Ectodermal cell (in vitro differentiated cells): ENCODE measurements at regions not wholly inside any gene's neighbourhood (a gene's known extent, or its start where the extent isn't known, plus 50 kb on each side); places are given as distances from the start of the nearest gene placed in this dataset.

ENCODE experiments used
- H3K27ac ChIP-seq: 2 replicates; pipeline ENCODE4 v1.7.0; 2013; ENCODE audit warnings: mild to moderate bottlenecking, low read depth, low read length; ENCODE audit not compliant: insufficient read depth, poor library complexity, severe bottlenecking
- H3K27me3 ChIP-seq: 2 replicates; pipeline ENCODE4 v1.7.0; 2013; ENCODE audit warnings: mild to moderate bottlenecking, low read length; ENCODE audit not compliant: insufficient read depth, control insufficient read depth, poor library complexity, severe bottlenecking
- H3K36me3 ChIP-seq: one replicate; pipeline ENCODE4 v1.7.0; 2013; ENCODE audit warnings: low read length; ENCODE audit not compliant: control insufficient read depth, insufficient read depth
- H3K4me1 ChIP-seq: one replicate; pipeline ENCODE4 v1.7.0; 2013; ENCODE audit warnings: low read length; ENCODE audit not compliant: control insufficient read depth, insufficient read depth
- H3K4me3 ChIP-seq: 2 replicates; pipeline ENCODE4 v1.7.0; 2013; ENCODE audit warnings: low read depth, low read length, control low read depth; ENCODE audit not compliant: insufficient read depth
- H3K9me3 ChIP-seq: 2 replicates; pipeline ENCODE4 v1.7.0; 2013; ENCODE audit warnings: mild to moderate bottlenecking, low read length, moderate library complexity; ENCODE audit not compliant: control insufficient read depth
- WGBS, 2 experiments: methylation state at CpG; one replicate each; pipeline ENCODE4 v1.1.7; 2013; ENCODE audit warnings: missing lambda C conversion rate in 2 of 2; 5-methylcytosine and 5-hydroxymethylcytosine counted together

DNA sequence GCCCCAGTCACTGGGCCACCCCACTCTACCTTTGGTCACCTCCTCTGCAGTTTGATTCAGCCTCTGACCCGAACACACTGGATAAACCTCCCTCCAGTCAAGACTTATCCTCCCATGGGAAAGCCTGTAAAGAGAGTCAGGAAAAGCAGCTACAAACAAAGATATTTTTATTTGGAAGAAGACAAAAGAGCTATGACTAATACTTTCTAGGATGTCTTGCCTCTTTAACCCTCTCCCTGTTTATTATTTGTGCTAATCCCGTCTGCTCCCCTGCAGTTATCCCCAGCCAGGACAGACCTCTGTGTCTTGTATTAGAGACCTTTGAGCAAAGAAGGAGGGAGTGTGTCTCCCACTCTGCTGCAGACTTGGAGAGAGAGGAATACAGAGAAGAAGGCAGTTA, 178.3 kb downstream of the EFNB2 start:
- Histone ChIP-seq H3K27ac (no peak overlapping the region), H3K4me1 (peaks cover 9% of the 10 kb centered on the region), H3K4me3 (no peak overlapping the region), H3K27me3 (no peaks in the 10 kb centered on the region), H3K36me3 (no peaks in the 10 kb centered on the region), H3K9me3 (no peaks in the 10 kb centered on the region)
- WGBS, 2 experiments: 52 to 56% methylated on average over 2 of the region's 2 CpGs

GRCh38 chr13:106355866-106356265, 179.6 kb downstream of the EFNB2 start:
- Histone ChIP-seq H3K4me3 (no peak overlapping the region), H3K9me3 (no peaks in the 10 kb centered on the region), H3K27ac (no peak overlapping the region), H3K4me1 (peaks cover 11% of the 10 kb centered on the region), H3K36me3 (no peaks in the 10 kb centered on the region), H3K27me3 (no peaks in the 10 kb centered on the region)
- WGBS, 2 experiments: 93 to 97% methylated on average over 6 of the region's 6 CpGs

GRCh38 chr13:106354961-106355360, 180.5 kb downstream of the EFNB2 start:
- no peak overlapping the region for H3K27ac ChIP-seq
- WGBS, 2 experiments: 82 to 84% methylated on average over 3 of the region's 3 CpGs
- H3K4me1 ChIP-seq: peaks cover 18% of the 10 kb centered on the region

DNA sequence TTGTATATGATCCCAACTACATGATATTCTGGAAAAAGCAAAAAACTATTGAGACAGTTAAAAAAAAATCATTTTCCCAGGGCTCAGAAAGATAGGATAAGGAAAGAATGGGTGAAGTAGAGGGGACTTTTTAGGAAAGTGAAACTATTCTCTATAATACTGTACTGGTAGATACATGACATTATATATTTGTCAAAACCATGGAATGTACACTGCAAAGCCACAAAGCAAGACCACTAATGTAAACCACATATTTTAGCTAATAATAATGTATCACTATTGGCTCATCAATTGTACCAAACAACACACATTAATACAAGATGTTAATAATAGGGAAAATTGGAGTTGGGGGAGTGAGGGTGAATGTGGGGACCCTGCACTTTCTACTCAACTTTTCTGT, 182.6 kb downstream of the EFNB2 start:
- no peaks in the 10 kb centered on the region for H3K36me3 ChIP-seq
- H3K27ac ChIP-seq: no peak overlapping the region

More at GRCh38 chr13:106354961-106355360, 180.5 kb downstream of the EFNB2 start:
- Histone ChIP-seq H3K27me3 (peaks cover 3% of the 10 kb centered on the region), H3K4me3 (no peak overlapping the region), H3K36me3 (no peaks in the 10 kb centered on the region), H3K9me3 (no peaks in the 10 kb centered on the region)

DNA sequence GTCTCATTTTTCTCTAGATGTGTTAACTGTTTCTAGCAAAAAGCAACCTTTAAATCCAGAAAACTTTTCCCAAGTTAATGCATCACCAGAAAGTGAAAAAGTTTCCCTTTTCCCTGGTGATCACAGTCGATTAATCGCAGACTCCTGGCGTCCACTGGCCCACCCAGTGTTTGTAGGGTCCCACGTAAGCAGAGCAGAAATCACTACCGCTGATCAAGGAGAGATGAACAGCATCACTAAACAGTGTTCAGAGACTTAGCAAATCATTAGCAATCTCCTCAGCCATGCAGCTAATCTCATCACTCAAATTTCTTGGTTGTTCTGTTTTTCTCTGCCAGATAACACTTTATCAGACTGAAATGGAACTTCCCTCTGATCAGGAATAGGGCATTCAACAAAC, 184.2 kb downstream of the EFNB2 start:
- no peaks in the 10 kb centered on the region for H3K36me3 ChIP-seq
- H3K4me1 ChIP-seq: peaks cover 28% of the 10 kb centered on the region
- no peaks in the 10 kb centered on the region for H3K9me3 ChIP-seq
- H3K27ac ChIP-seq: no peak overlapping the region
- H3K27me3 ChIP-seq: peaks cover 12% of the 10 kb centered on the region
- 92 to 94% methylated on average over 5 of the region's 5 CpGs for WGBS, 2 experiments
- no peak overlapping the region for H3K4me3 ChIP-seq

More for the DNA sequence above, 182.6 kb downstream of the EFNB2 start:
- H3K4me1 ChIP-seq: peaks cover 35% of the 10 kb centered on the region
- no peak overlapping the region for H3K4me3 ChIP-seq
- H3K27me3 ChIP-seq: peaks cover 12% of the 10 kb centered on the region
- no peaks in the 10 kb centered on the region for H3K9me3 ChIP-seq

DNA sequence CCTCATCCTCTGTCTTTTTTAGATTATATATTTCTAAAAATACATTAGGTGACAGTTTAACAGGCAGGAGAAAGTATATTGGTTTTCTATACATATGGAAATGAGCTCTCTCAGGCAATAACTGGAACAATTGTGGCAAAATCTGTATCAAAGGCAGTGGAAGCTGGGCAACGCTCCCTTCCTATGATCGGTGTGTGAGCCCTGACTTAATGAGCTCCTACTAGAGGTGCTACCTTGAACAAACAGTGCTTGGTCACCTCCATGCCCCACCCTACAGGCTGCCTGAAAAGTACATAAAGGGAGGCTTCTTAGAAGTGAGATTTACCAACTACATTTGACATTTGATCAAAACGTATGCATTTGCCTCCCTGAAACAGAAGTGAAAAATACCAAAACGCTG, 185.3 kb downstream of the EFNB2 start:
- 49 to 68% methylated on average over 4 of the region's 4 CpGs for WGBS, 2 experiments
- no peaks in the 10 kb centered on the region for H3K36me3 ChIP-seq
- H3K27ac ChIP-seq: no peak overlapping the region
- no peak overlapping the region for H3K4me3 ChIP-seq
- no peaks in the 10 kb centered on the region for H3K9me3 ChIP-seq
- H3K4me1 ChIP-seq: peaks cover 28% of the 10 kb centered on the region
- peaks cover 12% of the 10 kb centered on the region for H3K27me3 ChIP-seq

DNA sequence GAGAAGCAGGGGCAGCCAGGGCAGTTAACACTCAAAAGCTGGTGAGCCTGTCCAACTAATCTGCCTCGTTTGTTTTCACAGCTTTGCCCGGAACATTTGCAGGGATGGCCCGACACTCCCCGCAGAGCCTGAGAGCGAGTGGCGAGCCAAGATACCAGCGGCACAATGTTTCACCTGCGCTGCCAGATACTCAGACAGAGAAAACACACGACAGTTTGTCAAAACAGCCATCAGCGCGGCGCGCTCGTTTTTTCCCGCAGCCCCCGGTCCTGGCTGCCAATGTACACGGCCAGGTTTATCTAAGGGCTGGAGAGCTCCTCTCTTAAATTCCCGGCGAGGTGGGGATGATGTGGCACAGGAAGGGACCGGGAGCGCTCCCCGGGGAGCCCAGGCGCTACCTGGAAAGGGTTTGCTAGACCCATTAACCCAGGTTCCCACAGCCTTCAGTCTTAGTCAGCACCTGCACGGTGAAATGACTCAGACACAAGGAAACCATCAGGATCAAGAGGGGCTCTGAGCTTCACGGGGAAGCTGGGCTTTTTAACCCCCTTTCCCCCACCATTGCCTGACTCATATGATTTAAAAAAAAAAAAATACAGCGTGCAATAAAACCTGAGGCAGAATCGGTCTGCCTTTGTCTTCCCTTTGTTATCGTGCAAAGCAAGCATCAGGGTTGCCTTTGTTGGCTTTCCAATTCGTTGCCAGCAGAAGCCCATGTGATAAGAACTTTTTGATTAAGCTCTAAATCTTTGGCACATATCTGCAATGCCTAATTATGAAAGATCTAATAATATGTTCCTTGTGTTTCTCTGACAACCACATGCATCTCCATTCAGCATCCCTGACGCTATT, 186.2 kb downstream of the EFNB2 start:
- no peaks in the 10 kb centered on the region for H3K36me3 ChIP-seq
- H3K27me3 ChIP-seq: peaks cover 12% of the 10 kb centered on the region
- no peaks in the 10 kb centered on the region for H3K9me3 ChIP-seq
- H3K27ac ChIP-seq: peak overlapping the region; percentile 17
- H3K4me3 ChIP-seq: peak overlapping the region; percentile 20
- H3K4me1 ChIP-seq: peaks cover 28% of the 10 kb centered on the region
- 4% methylated on average over 30 of the region's 30 CpGs for WGBS, 2 experiments

- Histone ChIP-seq H3K36me3 (no peaks in the 10 kb centered on the region), H3K4me3 (no peak overlapping the region), H3K27ac (no peak overlapping the region), H3K4me1 (peaks cover 28% of the 10 kb centered on the region), H3K27me3 (peaks cover 12% of the 10 kb centered on the region), H3K9me3 (no peaks in the 10 kb centered on the region)
- WGBS, 2 experiments: 42 to 67% methylated on average over 4 to 6 of the region's 6 CpGs
These were observed 187.2 kb downstream of the EFNB2 start for GRCh38 chr13:106348075-106348840.

GRCh38 chr13:106344342-106344741, 191.1 kb downstream of the EFNB2 start:
- Histone ChIP-seq H3K4me1 (peaks cover 15% of the 10 kb centered on the region), H3K27me3 (peaks cover 3% of the 10 kb centered on the region), H3K4me3 (no peak overlapping the region), H3K36me3 (no peaks in the 10 kb centered on the region), H3K9me3 (no peaks in the 10 kb centered on the region), H3K27ac (no peak overlapping the region)
- 96 to 97% methylated on average over 2 of the region's 2 CpGs for whole genome bisulfite sequencing, 2 experiments

- no peaks in the 10 kb centered on the region for H3K27me3 ChIP-seq
- no peak overlapping the region for H3K27ac ChIP-seq
These were observed 191.6 kb downstream of the EFNB2 start for GRCh38 chr13:106343836-106344235.

More at GRCh38 chr13:106343836-106344235, 191.6 kb downstream of the EFNB2 start:
- WGBS, 2 experiments: 64 to 74% methylated on average over 2 to 3 of the region's 3 CpGs
- H3K4me3 ChIP-seq: no peak overlapping the region
- H3K9me3 ChIP-seq: no peaks in the 10 kb centered on the region
- H3K36me3 ChIP-seq: no peaks in the 10 kb centered on the region
- peaks cover 12% of the 10 kb centered on the region for H3K4me1 ChIP-seq
